NCI-H1930 (cell line): ENCODE measurements at regions not wholly inside any gene's neighbourhood (a gene's known extent, or its start where the extent isn't known, plus 50 kb on each side); places are given as distances from the start of the nearest gene placed in this dataset.
"Not testable (repeated sequence)": the region's sequence is repeated elsewhere in the genome, so short reads cannot be mapped to it uniquely, and the experiment has no call there.

Experiments used
- DNase-seq, 2 experiments: peaks; one replicate each; lab custom pipeline; 2025; lab: John Stamatoyannopoulos, UW

GRCh38 chr11:11715075-11715474 lies 93.3 kb upstream of the GALNT18 start:
- not testable (repeated sequence) for DNase-seq

GRCh38 chr11:11710556-11710955 lies 88.8 kb upstream of the GALNT18 start:
- DNase-seq = no peak

GRCh38 chr11:11709447-11710239 lies 87.8 kb upstream of the GALNT18 start:
- DNase-seq = no peak

DNA sequence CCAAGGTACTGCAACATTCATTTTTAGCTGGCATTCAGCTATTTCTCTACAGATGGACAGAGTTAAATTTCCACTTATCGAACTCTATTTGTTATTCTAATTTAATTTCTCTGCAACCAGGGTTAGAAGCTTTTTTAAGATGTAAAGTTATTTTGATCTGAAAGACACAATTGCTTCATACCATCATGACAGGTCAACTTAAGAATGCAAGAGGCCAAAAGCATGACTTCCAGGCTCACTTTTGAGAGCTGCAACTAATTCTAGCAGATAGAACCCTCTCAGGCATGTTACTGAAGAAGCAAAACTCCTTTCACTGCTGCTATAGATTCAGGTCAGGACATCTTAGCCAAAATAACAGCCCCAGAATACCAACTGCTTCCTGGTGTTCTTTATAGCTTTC lies 86.5 kb upstream of the GALNT18 start:
- no peak for DNase-seq

- no peak for DNase-seq
These were observed 84.2 kb upstream of the GALNT18 start for GRCh38 chr11:11706028-11706427.

GRCh38 chr11:11703885-11704284 lies 82.1 kb upstream of the GALNT18 start:
- DNase-seq = no peak

- DNase-seq = no peak
These were observed 79.3 kb upstream of the GALNT18 start for GRCh38 chr11:11701070-11701469.

GRCh38 chr11:11697796-11698195 lies 76.0 kb upstream of the GALNT18 start:
- DNase-seq = no peak

DNA sequence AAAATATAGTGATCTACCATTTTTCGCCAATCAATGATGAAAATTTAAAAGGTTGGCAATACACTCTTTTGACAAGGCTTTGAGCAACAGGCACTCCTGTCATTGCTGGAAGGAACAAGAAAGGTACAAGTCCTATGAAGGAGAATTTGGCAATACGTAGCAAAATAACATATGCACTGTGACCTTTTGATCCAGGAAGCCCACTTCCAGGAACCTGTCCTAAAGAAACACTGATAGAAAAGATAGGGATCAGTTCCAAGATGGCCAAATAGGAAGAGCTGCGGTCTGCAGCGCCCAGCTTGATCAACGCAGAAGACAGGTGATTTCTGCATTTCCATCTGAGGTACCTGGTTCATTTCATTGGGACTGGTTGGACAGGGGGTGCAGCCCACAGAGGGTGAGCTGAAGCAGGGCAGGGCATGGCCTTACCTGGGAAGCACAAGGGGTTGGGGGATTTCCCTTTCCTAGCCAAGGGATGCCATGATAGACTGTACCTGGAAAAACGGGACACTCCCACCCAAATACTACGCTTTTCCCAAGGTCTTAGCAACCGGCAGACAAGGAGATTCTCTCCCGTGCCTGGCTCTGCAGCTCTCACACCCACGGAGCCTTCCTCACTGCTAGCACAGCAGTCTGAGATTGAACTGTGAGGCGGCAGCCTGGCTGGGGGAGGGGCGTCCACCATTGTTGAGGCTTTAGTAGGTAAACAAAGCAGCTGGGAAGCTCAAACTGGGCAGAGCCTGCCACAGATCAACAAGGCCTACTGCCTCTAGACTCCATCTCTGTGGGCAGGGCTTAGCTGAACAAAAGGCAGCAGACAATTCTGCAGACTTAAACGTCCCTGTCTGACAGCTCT lies 69.7 kb upstream of the GALNT18 start:
- DNase-seq = peak in 1 of 2 experiments; percentile 17

DNA sequence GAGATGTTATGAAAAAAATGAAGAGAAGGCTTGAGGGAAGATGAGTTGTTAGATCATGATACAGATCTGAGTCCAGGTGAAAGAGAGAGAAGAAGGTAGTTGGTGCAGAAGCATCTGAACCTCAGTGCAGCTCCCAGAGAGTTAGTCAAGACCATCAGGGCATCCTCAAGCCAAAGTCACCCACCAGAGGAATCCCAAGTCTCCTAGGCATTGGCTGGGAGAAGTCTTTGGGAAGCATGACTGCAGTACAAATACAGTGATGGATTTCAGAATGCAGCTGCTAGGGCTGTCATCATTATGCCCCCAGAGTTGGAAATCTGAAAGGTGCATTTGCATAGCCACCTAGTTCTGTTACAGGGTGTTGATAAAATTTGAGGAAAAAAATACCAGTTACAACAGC lies 59.7 kb upstream of the GALNT18 start:
- DNase-seq = no peak

- DNase-seq = no peak
These were observed 56.0 kb upstream of the GALNT18 start for GRCh38 chr11:11677672-11678356.

- no peak for DNase-seq
These were observed 53.9 kb upstream of the GALNT18 start for GRCh38 chr11:11675671-11676181.

DNA sequence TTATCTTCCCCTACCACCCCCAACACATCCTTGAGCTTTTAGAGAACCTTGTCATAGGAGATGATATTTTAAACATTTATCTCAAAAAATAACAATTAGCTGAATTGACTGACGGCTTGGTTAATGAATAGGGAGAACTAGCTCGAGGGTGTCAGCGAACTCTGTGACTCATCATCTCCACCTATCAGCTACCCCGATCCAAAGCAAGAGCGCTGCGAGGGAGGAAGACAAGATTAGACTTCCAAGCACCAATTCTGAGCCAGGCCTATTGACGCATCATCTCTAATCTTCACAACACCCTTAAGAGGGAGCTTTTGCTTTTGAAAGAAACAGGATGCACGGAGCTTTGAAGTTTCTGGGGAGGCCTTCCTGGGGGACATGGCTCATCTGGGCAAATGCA lies 51.0 kb upstream of the GALNT18 start:
- no peak for DNase-seq

GRCh38 chr11:11672101-11672500 lies 50.3 kb upstream of the GALNT18 start:
- DNase-seq = no peak
